IPS DF 19.7 (cell line): ENCODE measurements at regions not wholly inside any gene's neighbourhood (a gene's known extent, or its start where the extent isn't known, plus 50 kb on each side); places are given as distances from the start of the nearest gene placed in this dataset.

ENCODE experiments used
- DNase-seq: peaks from one replicate; pipeline ENCODE4 v3.0.0-alpha.2; 2013; ENCODE audit warnings: low read depth, low spot score

DNA sequence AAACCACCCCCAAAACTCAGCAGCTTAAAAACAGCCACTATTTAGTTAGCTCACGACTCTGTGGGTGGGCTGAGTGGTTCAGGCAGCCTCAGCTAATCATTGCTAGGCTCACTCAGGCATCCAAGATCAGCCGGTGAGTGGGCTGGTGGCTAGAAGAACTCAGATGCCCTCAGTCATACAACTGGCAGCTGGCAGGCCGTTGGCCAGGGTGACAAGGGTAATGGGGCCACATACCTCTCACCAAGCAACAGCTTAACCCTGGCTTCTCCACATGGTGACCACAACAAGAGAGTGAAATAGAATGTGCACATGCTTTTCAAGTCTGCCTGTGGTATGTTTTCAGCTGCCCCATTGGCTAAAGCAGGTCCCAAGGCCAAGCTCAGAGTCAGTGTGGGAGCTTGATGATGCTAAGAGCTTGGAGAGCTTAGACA lies 435.4 kb upstream of the TSHZ3 start:
- DNase-seq = no peak

GRCh38 chr19:31801611-31802010 lies 452.4 kb upstream of the TSHZ3 start:
- no peak for DNase-seq

DNA sequence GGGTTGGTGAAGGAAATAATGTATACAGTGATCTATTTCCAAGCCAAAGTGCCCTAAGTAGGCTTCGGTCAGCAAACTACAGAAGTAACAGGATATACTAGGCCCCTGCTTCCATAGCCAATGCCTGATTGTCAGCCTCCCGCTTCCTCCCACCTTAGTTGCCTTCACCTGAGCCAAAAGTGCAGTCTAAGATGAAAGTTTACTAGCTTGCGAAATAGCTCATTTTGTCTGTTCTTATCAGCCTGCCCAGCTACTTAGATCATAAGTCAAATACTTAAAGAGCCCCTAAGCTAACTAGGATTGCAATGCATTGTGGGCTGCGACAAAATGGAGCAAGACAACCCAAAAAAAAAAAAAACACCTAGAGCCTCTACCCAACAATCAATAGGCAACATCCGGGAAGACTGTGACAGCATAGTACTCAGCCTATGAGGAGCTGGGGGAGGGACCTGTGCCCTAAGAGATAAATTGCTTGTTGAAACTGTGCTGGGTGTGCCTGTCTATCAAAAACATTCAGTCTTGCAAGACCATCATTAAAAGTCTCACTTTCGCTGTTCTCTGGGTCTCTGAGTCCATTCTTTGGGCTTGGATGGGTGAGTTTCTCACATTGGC lies 454.7 kb upstream of the TSHZ3 start:
- no peak for DNase-seq

DNA sequence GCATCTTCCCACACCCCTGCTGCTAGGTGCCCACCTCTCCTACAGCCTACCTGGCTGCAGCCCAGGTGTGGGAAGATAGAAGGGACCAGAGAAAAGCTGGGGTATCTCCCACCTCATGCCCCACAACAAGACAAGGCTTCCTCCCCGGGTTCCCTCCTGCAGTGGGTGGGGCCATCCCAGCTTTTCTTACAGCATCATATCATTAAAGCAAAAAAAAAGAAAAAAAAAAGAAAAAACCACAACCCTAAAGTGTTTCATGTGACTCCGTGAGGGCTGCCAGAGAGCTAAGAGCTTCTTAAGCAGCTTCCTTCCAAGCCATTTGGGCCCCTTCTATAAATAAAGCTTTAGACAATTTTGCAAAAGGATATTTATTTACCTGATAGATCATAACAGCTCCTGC lies 455.4 kb upstream of the TSHZ3 start:
- no peak for DNase-seq

DNA sequence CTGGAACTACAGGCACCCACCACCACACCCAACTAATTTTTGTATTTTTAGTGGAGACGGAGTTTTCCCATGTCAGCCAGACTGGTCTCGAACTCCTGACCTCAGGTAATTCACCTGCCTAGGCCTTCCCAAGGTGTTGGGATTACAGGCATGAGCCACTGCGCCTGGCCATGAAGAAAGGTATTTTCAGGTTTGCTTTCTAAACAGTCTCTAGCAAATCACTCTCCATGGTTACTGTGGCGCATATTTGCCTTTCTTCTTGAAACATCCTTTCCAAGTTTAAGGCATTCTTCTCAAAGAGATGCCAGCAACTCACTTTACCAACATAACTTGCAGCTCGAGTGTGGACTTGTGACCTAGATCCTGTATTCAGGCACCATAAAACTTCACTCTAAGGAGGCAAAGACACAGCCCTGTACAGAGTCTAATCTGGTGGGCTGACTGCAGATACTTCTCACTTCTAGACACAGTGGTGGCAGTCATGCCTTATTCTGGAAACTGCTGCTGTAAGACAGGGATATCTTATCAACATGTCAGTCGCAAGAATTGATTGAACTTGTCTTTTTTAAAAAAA lies 461.4 kb upstream of the TSHZ3 start:
- no peak for DNase-seq

GRCh38 chr19:31817971-31818797 lies 468.9 kb upstream of the TSHZ3 start:
- no peak for DNase-seq

DNA sequence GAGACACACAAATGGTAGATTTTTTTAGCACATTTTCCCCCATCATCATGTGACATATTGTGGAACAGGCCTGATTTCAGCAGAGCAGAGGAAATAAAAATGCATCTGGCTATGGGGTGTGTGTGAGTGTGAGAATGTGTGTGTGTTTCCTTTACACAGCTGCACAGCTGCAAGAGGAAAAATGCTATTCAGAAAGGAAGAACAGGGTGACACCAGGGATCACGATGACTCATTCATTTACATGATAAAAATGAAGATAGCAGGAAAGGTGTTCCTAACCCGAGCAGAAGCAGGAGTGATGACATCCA lies 469.5 kb upstream of the TSHZ3 start:
- peak; percentile 20 for DNase-seq

- no peak for DNase-seq
These were observed 470.6 kb upstream of the TSHZ3 start for GRCh38 chr19:31819837-31820236.

GRCh38 chr19:31821346-31821745 lies 472.1 kb upstream of the TSHZ3 start:
- DNase-seq = no peak

DNA sequence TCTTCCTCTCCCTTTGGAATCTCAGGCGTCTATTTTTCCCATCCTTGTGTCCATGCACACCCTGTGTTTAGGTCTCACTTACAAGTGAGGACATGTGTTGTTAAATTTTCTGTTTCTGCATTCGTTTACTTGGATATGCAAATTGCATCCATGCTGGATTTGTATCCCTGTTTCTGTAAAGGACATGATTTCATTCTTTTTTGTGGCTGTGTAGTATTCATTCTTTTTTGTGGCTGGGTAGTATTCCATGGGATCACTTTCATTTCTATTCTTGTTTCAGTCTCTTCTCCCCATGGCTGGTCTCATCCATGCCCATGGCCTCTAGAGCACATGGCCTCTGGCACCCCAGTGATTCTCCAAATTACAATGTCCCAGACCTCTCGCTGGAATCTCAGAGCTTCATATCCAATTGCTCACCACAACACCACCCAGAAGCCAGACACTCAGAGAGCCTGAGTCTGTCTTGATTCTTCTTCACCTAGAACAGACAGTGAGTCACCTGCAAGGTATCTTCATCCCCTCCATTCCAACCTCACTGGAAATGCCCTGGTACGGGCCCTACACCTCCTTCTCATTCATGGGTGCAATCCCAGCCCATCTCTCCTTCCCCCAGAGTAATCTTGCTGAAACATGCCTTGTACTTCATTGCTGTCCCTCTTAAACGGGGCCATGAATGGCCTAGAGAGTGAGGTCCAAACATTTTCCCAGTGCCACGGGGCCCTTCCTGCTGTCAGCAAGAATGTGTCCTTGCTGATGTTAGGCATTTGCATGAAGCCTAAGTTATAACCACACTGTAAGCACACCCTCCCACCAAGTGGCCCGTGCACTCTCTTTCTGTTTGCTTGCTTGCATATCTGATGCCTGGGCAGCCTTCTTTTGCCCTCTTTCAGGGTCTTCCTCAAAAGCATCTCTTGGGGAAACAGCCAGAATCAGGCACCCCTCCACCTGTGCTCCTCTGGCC lies 476.2 kb upstream of the TSHZ3 start:
- no peak for DNase-seq

DNA sequence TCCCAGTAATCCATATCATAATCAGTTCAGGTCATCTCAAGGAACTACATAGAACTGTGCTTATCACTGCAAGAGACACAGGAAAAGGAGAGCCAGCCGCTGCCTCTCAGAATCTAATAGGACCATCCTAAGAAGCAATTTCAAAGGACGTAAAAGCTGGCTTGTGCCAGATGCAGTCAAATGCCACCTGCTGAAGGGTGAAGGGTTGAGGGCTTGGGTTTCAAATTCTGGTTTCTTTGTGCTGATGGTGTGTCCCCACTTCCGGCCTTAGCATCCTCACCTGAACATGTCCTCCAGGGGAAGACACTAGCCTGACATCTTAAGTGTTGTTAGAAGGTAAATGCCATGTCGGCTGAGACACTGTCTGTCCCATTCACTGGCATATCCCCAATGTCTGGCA lies 477.1 kb upstream of the TSHZ3 start:
- no peak for DNase-seq

GRCh38 chr19:31831421-31832175 lies 482.4 kb upstream of the TSHZ3 start:
- no peak for DNase-seq

GRCh38 chr19:31832176-31832548 lies 482.9 kb upstream of the TSHZ3 start:
- DNase-seq = no peak

DNA sequence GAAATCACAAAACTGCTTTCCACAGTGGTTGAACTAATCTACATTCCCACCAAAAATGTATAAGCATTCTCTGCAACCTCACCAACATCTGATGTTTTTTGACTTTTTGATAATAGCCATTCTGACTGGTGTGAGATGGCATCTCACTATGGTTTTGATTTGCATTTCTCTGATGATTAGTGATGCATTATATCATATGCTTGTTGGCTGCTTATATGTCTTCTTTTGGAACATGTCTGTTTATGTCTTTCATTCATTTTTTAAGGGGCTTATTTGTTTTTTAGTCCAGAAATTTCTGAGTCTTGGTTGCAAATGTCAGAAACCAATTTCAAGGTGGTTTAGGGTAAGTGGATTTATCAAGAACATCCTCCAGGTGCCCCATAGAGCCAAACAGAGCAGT lies 484.8 kb upstream of the TSHZ3 start:
- DNase-seq = no peak

DNA sequence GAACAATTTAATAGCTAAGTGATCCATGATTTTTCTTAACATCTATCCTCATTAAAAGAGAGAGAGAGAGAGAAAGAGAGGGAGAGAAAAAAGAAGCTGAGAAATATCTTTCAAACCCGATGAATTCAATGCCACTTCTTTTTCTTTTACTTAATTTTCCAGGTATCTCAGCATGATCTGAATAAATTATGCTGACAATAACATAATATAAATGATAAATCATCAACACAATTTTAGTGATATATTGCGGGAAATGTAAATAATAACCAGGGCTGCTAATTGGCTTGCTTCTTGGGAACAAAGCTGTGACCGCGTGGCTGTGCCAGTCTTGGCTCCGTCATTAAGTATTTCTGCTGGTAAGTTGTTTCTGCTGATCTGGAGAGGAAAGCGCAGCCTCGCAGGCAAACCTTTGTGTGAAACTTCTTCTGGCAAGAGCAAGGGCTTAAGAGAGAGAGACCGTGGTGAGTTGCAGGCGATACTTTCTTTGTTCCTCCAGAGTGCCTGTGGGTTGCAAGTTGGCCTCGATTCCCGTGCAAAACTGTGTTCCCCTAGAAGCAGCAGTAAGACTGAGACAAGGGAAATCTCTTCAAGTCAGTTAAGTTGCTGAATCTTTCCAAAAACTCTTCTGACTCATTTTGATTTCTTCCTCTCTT lies 489.1 kb upstream of the TSHZ3 start:
- no peak for DNase-seq

GRCh38 chr19:31840371-31840770 lies 491.1 kb upstream of the TSHZ3 start:
- no peak for DNase-seq

- no peak for DNase-seq
These were observed 492.5 kb upstream of the TSHZ3 start for GRCh38 chr19:31841755-31842154.

DNA sequence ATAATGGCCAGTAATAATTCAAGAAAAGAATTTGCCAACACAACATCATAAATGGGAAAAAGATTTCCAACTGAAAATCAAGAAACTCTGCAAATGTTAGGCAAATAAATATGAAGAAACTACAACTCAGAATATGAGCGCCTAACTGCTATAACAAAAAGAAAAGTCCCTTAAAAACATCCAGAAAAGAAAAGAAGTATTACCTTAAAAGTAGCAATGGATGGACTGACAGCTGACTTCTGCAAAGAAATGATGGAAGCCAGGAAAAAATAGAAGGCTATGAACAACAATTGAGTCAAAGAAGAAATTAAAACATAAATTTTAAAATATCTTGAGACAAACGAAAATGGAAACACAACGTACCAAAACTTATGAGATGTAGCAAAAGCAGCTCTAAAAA lies 482.3 kb upstream of the ZNF507 start:
- DNase-seq = no peak

DNA sequence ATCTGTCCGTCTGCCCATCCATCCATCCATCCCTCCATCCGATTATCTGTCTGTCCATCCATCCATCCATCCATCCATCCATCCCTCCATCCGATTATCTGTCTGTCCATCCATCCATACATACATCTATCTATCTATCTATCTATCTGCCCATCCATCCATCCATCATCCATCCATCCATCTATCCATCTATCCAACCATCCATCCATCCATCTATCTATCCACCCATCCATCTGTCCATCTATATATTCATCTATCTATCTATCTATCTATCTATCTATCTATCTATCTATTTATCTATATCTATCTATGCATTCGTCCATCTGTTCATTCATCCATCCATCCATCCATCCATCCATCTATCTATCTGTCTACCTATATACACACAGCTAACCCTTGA lies 471.1 kb upstream of the ZNF507 start:
- no peak for DNase-seq

- no peak for DNase-seq
These were observed 469.8 kb upstream of the ZNF507 start for GRCh38 chr19:31875591-31875990.

DNA sequence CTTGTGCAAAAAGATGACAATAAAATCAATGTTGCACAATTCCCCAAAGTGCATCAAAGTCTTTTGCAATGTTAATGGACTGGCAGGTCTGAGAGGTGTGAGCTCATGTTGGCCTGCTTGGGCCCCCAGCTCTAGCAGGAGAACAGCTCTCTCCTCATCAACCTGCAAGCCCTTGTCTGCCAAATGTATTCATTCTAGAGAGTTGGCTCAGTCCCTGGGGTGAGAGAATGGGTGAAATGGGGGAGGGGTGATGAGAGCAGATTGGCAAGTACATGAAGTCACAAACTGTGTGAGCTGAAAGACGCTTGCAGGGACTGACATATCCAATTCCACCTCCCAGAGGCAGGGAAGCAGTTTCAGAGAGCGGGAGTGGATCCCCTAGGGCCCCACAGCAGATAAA lies 465.1 kb upstream of the ZNF507 start:
- DNase-seq = no peak
